Activated CD4-positive, alpha-beta T cell treated with anti-CD3 and anti-CD28 coated beads, Interleukin-2, amount 10 ng/mL, durations not matched to agents 24 days and 14 days (primary cell): ENCODE measurements at regions not wholly inside any gene's neighbourhood (a gene's known extent, or its start where the extent isn't known, plus 50 kb on each side); places are given as distances from the start of the nearest gene placed in this dataset.

Source experiments
- DNase-seq: peaks from one replicate; pipeline ENCODE4 v3.0.0; 2022
- H3K27ac Mint-ChIP-seq: one replicate; pipeline ENCODE4 v1.8.0; 2022; ENCODE audit warnings: mild to moderate bottlenecking, mixed read lengths
- H3K27me3 Mint-ChIP-seq: one replicate; pipeline ENCODE4 v1.8.0; 2022; ENCODE audit warnings: mixed read lengths
- H3K36me3 Mint-ChIP-seq: one replicate; pipeline ENCODE4 v1.8.0; 2022; ENCODE audit warnings: low read depth, mild to moderate bottlenecking, mixed read lengths
- H3K4me1 Mint-ChIP-seq: one replicate; pipeline ENCODE4 v1.8.0; 2021; ENCODE audit warnings: mixed read lengths
- H3K4me3 Mint-ChIP-seq: one replicate; pipeline ENCODE4 v1.8.0; 2022; ENCODE audit warnings: mild to moderate bottlenecking, moderate library complexity, mixed read lengths
- H3K9me3 Mint-ChIP-seq: one replicate; pipeline ENCODE4 v1.8.0; 2021; ENCODE audit warnings: mixed read lengths
- intact Hi-C: fragments of 100-400 bp; cut with micrococcal nuclease; formaldehyde crosslinking; loops from one replicate; pipeline ENCODE4 v1.15.1; 2023

- Mint-ChIP-seq H3K4me1 (no peaks in the 10 kb centered on the region), H3K27me3 (peaks cover 6% of the 10 kb centered on the region), H3K27ac (no peak overlapping the region), H3K9me3 (no peaks in the 10 kb centered on the region), H3K4me3 (no peak overlapping the region), H3K36me3 (no peaks in the 10 kb centered on the region)
- intact Hi-C loops: no loop called here
- DNase-seq: no peak
These were observed 142.5 kb downstream of the IL20RB start for GRCh38 chr3:137100326-137100725.

GRCh38 chr3:137103739-137104138 is 146.0 kb downstream of the IL20RB start:
- DNase-seq: no peak
- Mint-ChIP-seq H3K36me3 (no peaks in the 10 kb centered on the region), H3K27ac (no peak overlapping the region), H3K4me1 (no peaks in the 10 kb centered on the region), H3K4me3 (no peak overlapping the region), H3K9me3 (no peaks in the 10 kb centered on the region), H3K27me3 (peaks cover 10% of the 10 kb centered on the region)
- intact Hi-C loops: no loop called here

GRCh38 chr3:137105277-137105977 is 147.6 kb downstream of the IL20RB start:
- Mint-ChIP-seq H3K9me3 (no peaks in the 10 kb centered on the region), H3K27ac (no peak overlapping the region), H3K4me1 (no peaks in the 10 kb centered on the region), H3K36me3 (no peaks in the 10 kb centered on the region), H3K4me3 (no peak overlapping the region), H3K27me3 (peaks cover 10% of the 10 kb centered on the region)
- intact Hi-C loops: loop anchor here (1.0 to 5.0 kb wide), 2 partner anchors 841 to 1028 kb away; no protein-coding TSS in a partner anchor
- DNase-seq: peak; percentile 71

- DNase-seq: no peak
- Mint-ChIP-seq H3K27ac (no peak overlapping the region), H3K27me3 (peaks cover 10% of the 10 kb centered on the region), H3K4me3 (no peak overlapping the region), H3K4me1 (no peaks in the 10 kb centered on the region), H3K9me3 (no peaks in the 10 kb centered on the region), H3K36me3 (no peaks in the 10 kb centered on the region)
- intact Hi-C loops: loop anchor here (5.0 kb wide), 1 partner anchor 1029 kb away; no protein-coding TSS in a partner anchor
These were observed 148.9 kb downstream of the IL20RB start for GRCh38 chr3:137106612-137107240.

GRCh38 chr3:137108699-137109440 is 151.1 kb downstream of the IL20RB start:
- no peak for DNase-seq
- no peak overlapping the region for H3K27ac Mint-ChIP-seq
- no peak overlapping the region for H3K4me3 Mint-ChIP-seq
- H3K9me3 Mint-ChIP-seq: no peaks in the 10 kb centered on the region
- intact Hi-C loops: loop anchor here (5.0 kb wide), 1 partner anchor 1032 kb away; no protein-coding TSS in a partner anchor
- no peaks in the 10 kb centered on the region for H3K36me3 Mint-ChIP-seq
- H3K4me1 Mint-ChIP-seq: no peaks in the 10 kb centered on the region
- peaks cover 11% of the 10 kb centered on the region for H3K27me3 Mint-ChIP-seq

GRCh38 chr3:137110392-137110996 is 152.7 kb downstream of the IL20RB start:
- Mint-ChIP-seq H3K4me3 (no peak overlapping the region), H3K36me3 (no peaks in the 10 kb centered on the region), H3K27me3 (peaks cover 11% of the 10 kb centered on the region), H3K4me1 (no peaks in the 10 kb centered on the region), H3K27ac (no peak overlapping the region), H3K9me3 (no peaks in the 10 kb centered on the region)
- no peak for DNase-seq
- intact Hi-C loops: no loop called here

- Mint-ChIP-seq H3K36me3 (no peaks in the 10 kb centered on the region), H3K4me1 (no peaks in the 10 kb centered on the region), H3K9me3 (no peaks in the 10 kb centered on the region), H3K27ac (no peak overlapping the region), H3K27me3 (peaks cover 12% of the 10 kb centered on the region), H3K4me3 (no peak overlapping the region)
- intact Hi-C loops: no loop called here
- no peak for DNase-seq
These were observed 153.7 kb downstream of the IL20RB start for GRCh38 chr3:137111497-137111896.

- H3K36me3 Mint-ChIP-seq: no peaks in the 10 kb centered on the region
- no peaks in the 10 kb centered on the region for H3K9me3 Mint-ChIP-seq
- no peak overlapping the region for H3K27ac Mint-ChIP-seq
- intact Hi-C loops: no loop called here
- no peak overlapping the region for H3K4me3 Mint-ChIP-seq
- DNase-seq: no peak
- peaks cover 22% of the 10 kb centered on the region for H3K27me3 Mint-ChIP-seq
- peaks cover 2% of the 10 kb centered on the region for H3K4me1 Mint-ChIP-seq
These were observed 158.8 kb downstream of the IL20RB start for GRCh38 chr3:137116619-137117018.

GRCh38 chr3:137121704-137122314 is 164.0 kb downstream of the IL20RB start:
- Mint-ChIP-seq H3K27me3 (peaks cover 16% of the 10 kb centered on the region), H3K4me1 (peaks cover 2% of the 10 kb centered on the region), H3K27ac (no peak overlapping the region), H3K36me3 (no peaks in the 10 kb centered on the region), H3K4me3 (no peak overlapping the region), H3K9me3 (no peaks in the 10 kb centered on the region)
- intact Hi-C loops: no loop called here
- DNase-seq: peak; percentile 67

GRCh38 chr3:137131081-137131480 is 173.3 kb downstream of the IL20RB start:
- Mint-ChIP-seq H3K27me3 (peaks cover 5% of the 10 kb centered on the region), H3K36me3 (no peaks in the 10 kb centered on the region), H3K4me1 (peaks cover 3% of the 10 kb centered on the region), H3K9me3 (no peaks in the 10 kb centered on the region), H3K27ac (no peak overlapping the region), H3K4me3 (no peak overlapping the region)
- no peak for DNase-seq
- intact Hi-C loops: no loop called here

GRCh38 chr3:137134431-137134830 is 176.6 kb downstream of the IL20RB start:
- Mint-ChIP-seq H3K27me3 (peaks cover 5% of the 10 kb centered on the region), H3K4me1 (peaks cover 3% of the 10 kb centered on the region), H3K4me3 (no peak overlapping the region), H3K9me3 (no peaks in the 10 kb centered on the region), H3K36me3 (no peaks in the 10 kb centered on the region), H3K27ac (no peak overlapping the region)
- DNase-seq: no peak
- intact Hi-C loops: no loop called here

GRCh38 chr3:137148406-137148805 is 190.6 kb downstream of the IL20RB start:
- H3K4me1 Mint-ChIP-seq: no peaks in the 10 kb centered on the region

GRCh38 chr3:137148917-137149316 is 191.1 kb downstream of the IL20RB start:
- H3K4me1 Mint-ChIP-seq: no peaks in the 10 kb centered on the region
- no peaks in the 10 kb centered on the region for H3K9me3 Mint-ChIP-seq

More at GRCh38 chr3:137148406-137148805, 190.6 kb downstream of the IL20RB start:
- H3K27ac Mint-ChIP-seq: no peak overlapping the region
- no peaks in the 10 kb centered on the region for H3K36me3 Mint-ChIP-seq
- DNase-seq: no peak
- no peaks in the 10 kb centered on the region for H3K9me3 Mint-ChIP-seq
- intact Hi-C loops: no loop called here
- H3K27me3 Mint-ChIP-seq: peaks cover 3% of the 10 kb centered on the region
- H3K4me3 Mint-ChIP-seq: no peak overlapping the region

More at GRCh38 chr3:137148917-137149316, 191.1 kb downstream of the IL20RB start:
- Mint-ChIP-seq H3K27ac (no peak overlapping the region), H3K27me3 (peaks cover 3% of the 10 kb centered on the region), H3K36me3 (no peaks in the 10 kb centered on the region), H3K4me3 (no peak overlapping the region)
- DNase-seq: no peak
- intact Hi-C loops: no loop called here
